HCT116 (cell line): ENCODE measurements at regions not wholly inside any gene's neighbourhood (a gene's known extent, or its start where the extent isn't known, plus 50 kb on each side); places are given as distances from the start of the nearest gene placed in this dataset.

Source experiments
- ATAC-seq: fragments of 200-7000 bp; cut with Tn5 transposase; 2 replicates; pipeline ENCODE4 v1.9.1; 2020; ENCODE audit warnings: mild to moderate bottlenecking, moderate library complexity
- BruUV-seq: library from RNA; stranded (reverse); fragments of 400-500 nt; replicated peaks from 2 replicates; lab custom pipeline; 2021; lab: Mats Ljungman, UMichigan
- CTCF ChIA-PET: fragments of 300-600 bp; sonication (Branson Sonifier 250); formaldehyde crosslinking; loops from one replicate; lab custom pipeline; 2021; ENCODE audit warnings: antibody characterized with exemption; lab: Charles Lee
- POLR2A ChIA-PET: fragments of 300-600, 350-600 bp; sonication (Branson Sonifier 250); formaldehyde crosslinking; loops from one replicate; lab custom pipeline; 2021; ENCODE audit warnings: antibody characterized with exemption; lab: Charles Lee
- RAD21 ChIA-PET, 2 experiments: fragments of 300-600 bp; sonication (Branson Sonifier 250); formaldehyde crosslinking; loops; one replicate each; lab custom pipeline; 2023; ENCODE audit warnings: low total read pairs in 2 of 2; ENCODE audit not compliant: uncharacterized antibody in 2 of 2, unreplicated experiment in 2 of 2, low non-redundant PET in 1 of 2; lab: Charles Lee
- DNase-seq: peaks from one replicate; pipeline ENCODE4 v3.0.0-alpha.2; 2010; ENCODE audit warnings: low read depth, low spot score
- H2AFZ ChIP-seq: fragments of 200-600 bp; shearing (Covaris generic), sonication (generic); 2 replicates; pipeline ENCODE4 v1.6.1; 2017; ENCODE audit warnings: low read depth, mixed run types, mixed read lengths, antibody characterized with exemption, low read length; ENCODE audit not compliant: poor library complexity, severe bottlenecking
- H3K27ac ChIP-seq: 2 replicates; pipeline ENCODE4 v1.5.1; 2012; ENCODE audit warnings: low read depth, low read length
- H3K27me3 ChIP-seq: fragments of 200-600 bp; sonication (generic); 2 replicates; pipeline ENCODE4 v1.6.1; 2016; ENCODE audit warnings: mixed run types, low read length, mixed read lengths; ENCODE audit not compliant: insufficient read depth
- H3K36me3 ChIP-seq, 2 experiments: fragments of 200-500 bp in 1 of 2; fragments of 200-600 bp in 1 of 2; sonication (Bioruptor generic) in 1 of 2; sonication (generic) in 1 of 2; 2 replicates each; pipeline versions ENCODE4 v1.5.1 to v1.6.1; 2014 to 2016; ENCODE audit warnings: low read length in 2 of 2, inconsistent platforms in 1 of 2, mixed read lengths in 1 of 2, mixed run types in 1 of 2; ENCODE audit not compliant: insufficient read depth in 2 of 2, control insufficient read depth in 1 of 2
- H3K4me1 ChIP-seq, 2 experiments: fragments of 200-600 bp in 1 of 2; sonication (generic) in 1 of 2; 2 replicates each; pipeline versions ENCODE4 v1.5.1 to v1.6.1; 2012 to 2017; ENCODE audit warnings: low read length in 2 of 2, inconsistent platforms in 1 of 2, mild to moderate bottlenecking in 1 of 2, mixed read lengths in 1 of 2, mixed run types in 1 of 2, moderate library complexity in 1 of 2; ENCODE audit not compliant: insufficient read depth in 2 of 2, control insufficient read depth in 1 of 2
- H3K4me2 ChIP-seq: fragments of 200-600 bp; sonication (generic); 2 replicates; pipeline ENCODE4 v1.6.1; 2017; ENCODE audit warnings: mixed run types, low read length, mixed read lengths
- H3K4me3 ChIP-seq, 2 experiments: fragments of 200-600 bp in 1 of 2; sonication (generic) in 1 of 2; replicated peaks in 1 of 2; 2 replicates each; pipeline ENCODE4 v1.5.1; 2011 to 2016; ENCODE audit warnings: low read length in 2 of 2, control low read depth in 1 of 2, low read depth in 1 of 2, mild to moderate bottlenecking in 1 of 2, mixed read lengths in 1 of 2, mixed run types in 1 of 2
- H3K79me2 ChIP-seq: fragments of 200-600 bp; sonication (generic); 2 replicates; pipeline ENCODE4 v1.6.1; 2017; ENCODE audit warnings: mild to moderate bottlenecking, mixed run types, low read length, moderate library complexity, mixed read lengths; ENCODE audit not compliant: insufficient read depth
- H3K9ac ChIP-seq: fragments of 200-600 bp; sonication (generic); 2 replicates; pipeline ENCODE4 v1.6.1; 2016; ENCODE audit warnings: low read length, mixed read lengths
- H3K9me2 ChIP-seq: fragments of 200-600 bp; sonication (generic), shearing (Covaris generic); 2 replicates; pipeline ENCODE4 v1.6.1; 2017; ENCODE audit warnings: mixed run types, mild to moderate bottlenecking, moderate library complexity; ENCODE audit not compliant: insufficient read depth
- H3K9me3 ChIP-seq, 2 experiments: fragments of 200-500 bp in 1 of 2; fragments of 200-600 bp in 1 of 2; sonication (Bioruptor generic) in 1 of 2; sonication (generic) in 1 of 2; 2 replicates each; pipeline ENCODE4 v1.6.1; 2014 to 2017; ENCODE audit warnings: low read length in 2 of 2, mixed read lengths in 2 of 2, inconsistent platforms in 1 of 2, low read depth in 1 of 2, mild to moderate bottlenecking in 1 of 2, mixed run types in 1 of 2, moderate library complexity in 1 of 2; ENCODE audit not compliant: control insufficient read depth in 1 of 2, insufficient read depth in 1 of 2
- H4K20me1 ChIP-seq: fragments of 200-600 bp; sonication (generic), shearing (Covaris generic); 2 replicates; pipeline ENCODE4 v1.6.1; 2017; ENCODE audit warnings: mixed run types, mild to moderate bottlenecking, moderate library complexity; ENCODE audit not compliant: insufficient read depth
- ATF3 ChIP-seq: IDR thresholded peaks from 2 replicates; pipeline ENCODE4 v1.6.1; 2012
- CBX3 ChIP-seq: IDR thresholded peaks from 2 replicates; pipeline ENCODE4 v1.6.1; 2012; ENCODE audit warnings: low read depth
- CEBPB ChIP-seq: IDR thresholded peaks from 2 replicates; pipeline ENCODE4 v1.6.1; 2012; ENCODE audit warnings: low read depth
- CTCF ChIP-seq, 3 experiments: fragments of 200-600 bp in 1 of 3; sonication (generic) in 1 of 3; IDR thresholded peaks in 2 of 3; conservative IDR thresholded peaks in 1 of 3; 2 replicates each; pipeline ENCODE4 v1.5.1; 2012 to 2017; ENCODE audit warnings: low read depth in 2 of 3, low read length in 2 of 3, antibody characterized with exemption in 1 of 3, borderline replicate concordance in 1 of 3, control low read depth in 1 of 3, mild to moderate bottlenecking in 1 of 3, mixed read lengths in 1 of 3, mixed run types in 1 of 3, moderate library complexity in 1 of 3; ENCODE audit not compliant: insufficient read depth in 1 of 3
- EGR1 ChIP-seq: IDR thresholded peaks from 2 replicates; pipeline ENCODE4 v1.6.1; 2012; ENCODE audit warnings: low read depth
- ELF1 ChIP-seq: IDR thresholded peaks from 2 replicates; pipeline ENCODE4 v1.6.1; 2012; ENCODE audit warnings: low read depth, borderline replicate concordance
- FOSL1 ChIP-seq: IDR thresholded peaks from 2 replicates; pipeline ENCODE4 v1.6.1; 2012; ENCODE audit warnings: low read depth
- JUND ChIP-seq: IDR thresholded peaks from 2 replicates; pipeline ENCODE4 v1.6.1; 2012
- POLR2A ChIP-seq: IDR thresholded peaks from 2 replicates; pipeline ENCODE4 v1.7.0; 2011; ENCODE audit warnings: borderline replicate concordance; ENCODE audit not compliant: insufficient read depth, insufficient read length; ENCODE audit errors: extremely low read depth
- POLR2AphosphoS5 ChIP-seq: IDR thresholded peaks from 2 replicates; pipeline ENCODE4 v1.6.1; 2011; ENCODE audit warnings: mild to moderate bottlenecking, low read depth, low read length, moderate library complexity
- RAD21 ChIP-seq: IDR thresholded peaks from 2 replicates; pipeline ENCODE4 v1.6.1; 2012; ENCODE audit warnings: low read depth, mild to moderate bottlenecking
- REST ChIP-seq: IDR thresholded peaks from 2 replicates; pipeline ENCODE4 v1.6.1; 2012; ENCODE audit warnings: low read depth
- SIN3A ChIP-seq: IDR thresholded peaks from 2 replicates; pipeline ENCODE4 v1.6.1; 2012; ENCODE audit warnings: low read depth
- TCF7L2 ChIP-seq: IDR thresholded peaks from 2 replicates; pipeline ENCODE4 v1.7.0; 2011; ENCODE audit warnings: borderline replicate concordance, inconsistent platforms; ENCODE audit not compliant: insufficient read depth, insufficient read length; ENCODE audit errors: extremely low read depth
- ZFX ChIP-seq: fragments of 450-650 bp; IDR thresholded peaks from 2 replicates; pipeline ENCODE4 v1.6.1; 2017
- ZNF274 ChIP-seq: fragments of 200-500 bp; sonication (Bioruptor generic); IDR thresholded peaks from 2 replicates; pipeline ENCODE4 v1.6.1; 2014; ENCODE audit warnings: mild to moderate bottlenecking, low read depth, low read length, inconsistent platforms
- intact Hi-C: fragments of 100-400 bp; cut with micrococcal nuclease; formaldehyde crosslinking; loops from 2 replicates; pipeline ENCODE4 v1.10.0; 2022

- Histone ChIP-seq H3K9me3 (no peaks in the 10 kb centered on the region), H2AFZ (no peak overlapping the region), H3K27ac (no peak overlapping the region), H3K9me2 (no peaks in the 10 kb centered on the region), H4K20me1 (no peaks in the 10 kb centered on the region), H3K79me2 (no peaks in the 10 kb centered on the region), H3K4me2 (no peak overlapping the region), H3K27me3 (peaks cover 39% of the 10 kb centered on the region), H3K4me3 (no peak overlapping the region), H3K9ac (no peak overlapping the region), H3K36me3 (no peaks in the 10 kb centered on the region), H3K4me1 (no peaks in the 10 kb centered on the region)
- BruUV-seq, result no TSS peak
- no peak for DNase-seq
- CTCF ChIA-PET, result no interaction called here
- RAD21 ChIA-PET, result no interaction called here
- no peak for ATAC-seq
- POLR2A ChIA-PET, result no interaction called here
- intact Hi-C loops, result no loop called here
- TF ChIP-seq JUND (no peak), FOSL1 (no peak), CEBPB (no peak), POLR2AphosphoS5 (no peak), TCF7L2 (no peak), EGR1 (no peak), POLR2A (no peak), SIN3A (no peak), REST (no peak), ATF3 (no peak), ELF1 (no peak), ZFX (no peak), ZNF274 (no peak), CTCF (IDR thresholded peaks at IDR 0.05 in 2 of 3, conservative IDR thresholded peaks at IDR 0.05 in 1 of 3; ENCODE audit: borderline replicate concordance in 1 of 3, insufficient read depth in 1 of 3, low read depth in 2 of 3, low read length in 2 of 3) (no peak), CBX3 (no peak), RAD21 (no peak)
Measured at GRCh38 chr1:83763361-83764095, 235.4 kb downstream of the TTLL7 start.
